ENCODE measurements at regions not wholly inside any gene's neighbourhood (a gene's known extent, or its start where the extent isn't known, plus 50 kb on each side); places are given as distances from the start of the nearest gene placed in this dataset.
A peak's percentile ranks its signal among the peaks of the same experiment; 100 is the strongest.

DNA sequence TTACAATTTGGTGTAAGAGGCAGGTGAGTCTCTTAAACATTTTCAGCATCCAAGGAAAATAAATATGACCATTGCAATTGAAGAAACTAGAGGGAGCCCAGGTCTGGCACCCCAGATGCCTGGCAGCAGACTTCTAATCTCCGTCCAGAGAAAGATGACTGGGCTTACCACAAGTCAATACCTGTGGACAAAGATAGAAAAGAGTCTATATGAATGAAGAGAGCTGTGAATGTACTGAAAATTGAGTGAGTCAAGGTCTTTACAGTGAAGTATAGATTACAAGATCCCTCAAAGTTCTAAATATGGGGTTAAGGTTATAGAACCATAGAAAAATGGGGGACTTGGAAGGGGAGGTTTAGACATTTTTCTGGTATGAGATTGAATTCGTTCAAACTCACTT, 827.4 kb upstream of the NR2F2 start:
- H3K9me3 ChIP-seq, result no peaks in the 10 kb centered on the region
- intact Hi-C loops (cut with DNase I), result no loop called here
- no peaks in the 10 kb centered on the region for H3K4me1 ChIP-seq
- ATAC-seq (no peak), DNase-seq (no peak)
- TF ChIP-seq, protein P1, sequence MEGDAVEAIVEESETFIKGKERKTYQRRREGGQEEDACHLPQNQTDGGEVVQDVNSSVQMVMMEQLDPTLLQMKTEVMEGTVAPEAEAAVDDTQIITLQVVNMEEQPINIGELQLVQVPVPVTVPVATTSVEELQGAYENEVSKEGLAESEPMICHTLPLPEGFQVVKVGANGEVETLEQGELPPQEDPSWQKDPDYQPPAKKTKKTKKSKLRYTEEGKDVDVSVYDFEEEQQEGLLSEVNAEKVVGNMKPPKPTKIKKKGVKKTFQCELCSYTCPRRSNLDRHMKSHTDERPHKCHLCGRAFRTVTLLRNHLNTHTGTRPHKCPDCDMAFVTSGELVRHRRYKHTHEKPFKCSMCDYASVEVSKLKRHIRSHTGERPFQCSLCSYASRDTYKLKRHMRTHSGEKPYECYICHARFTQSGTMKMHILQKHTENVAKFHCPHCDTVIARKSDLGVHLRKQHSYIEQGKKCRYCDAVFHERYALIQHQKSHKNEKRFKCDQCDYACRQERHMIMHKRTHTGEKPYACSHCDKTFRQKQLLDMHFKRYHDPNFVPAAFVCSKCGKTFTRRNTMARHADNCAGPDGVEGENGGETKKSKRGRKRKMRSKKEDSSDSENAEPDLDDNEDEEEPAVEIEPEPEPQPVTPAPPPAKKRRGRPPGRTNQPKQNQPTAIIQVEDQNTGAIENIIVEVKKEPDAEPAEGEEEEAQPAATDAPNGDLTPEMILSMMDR (IDR thresholded peaks at IDR 0.05), result no peak
- H3K27me3 ChIP-seq, result no peaks in the 10 kb centered on the region
- no peak overlapping the region for H3K27ac ChIP-seq
- no peak overlapping the region for H3K4me3 ChIP-seq
- no peaks in the 10 kb centered on the region for H3K36me3 ChIP-seq

DNA sequence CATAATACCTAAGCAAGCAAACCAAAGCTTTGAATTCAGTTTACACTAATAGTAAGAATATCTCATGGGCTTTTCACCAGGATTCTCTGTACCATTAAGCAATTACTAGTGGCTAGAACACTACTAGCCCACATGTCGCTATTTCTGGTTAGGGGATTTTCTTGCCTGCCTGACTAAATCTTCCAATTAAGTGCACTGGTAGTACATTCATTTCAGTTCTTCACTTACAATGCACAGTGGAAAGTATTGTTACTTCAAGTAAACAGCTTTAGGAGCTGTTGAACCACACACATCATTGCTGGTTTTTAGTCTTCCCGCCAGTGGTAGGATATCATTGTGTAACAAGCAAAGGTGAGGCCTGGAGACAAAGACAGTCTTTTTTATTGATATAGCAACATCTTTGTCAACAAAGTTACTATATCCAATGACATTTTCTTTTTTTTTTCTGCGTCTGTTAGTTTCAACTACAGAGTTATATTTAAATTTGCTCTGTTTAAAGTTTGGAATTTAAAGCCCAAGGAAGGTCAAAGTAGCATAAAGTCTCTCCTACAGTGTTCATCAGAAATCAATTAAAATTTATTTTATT, 826.8 kb upstream of the NR2F2 start:
- intact Hi-C loops (cut with DNase I), result no loop called here
- TF ChIP-seq, protein P1 (IDR thresholded peaks at IDR 0.05), result no peak
- Histone ChIP-seq H3K36me3 (no peaks in the 10 kb centered on the region), H3K4me1 (no peaks in the 10 kb centered on the region), H3K27me3 (no peaks in the 10 kb centered on the region), H3K4me3 (no peak overlapping the region), H3K9me3 (no peaks in the 10 kb centered on the region), H3K27ac (no peak overlapping the region)
- no peak for DNase-seq
- no peak for ATAC-seq

DNA sequence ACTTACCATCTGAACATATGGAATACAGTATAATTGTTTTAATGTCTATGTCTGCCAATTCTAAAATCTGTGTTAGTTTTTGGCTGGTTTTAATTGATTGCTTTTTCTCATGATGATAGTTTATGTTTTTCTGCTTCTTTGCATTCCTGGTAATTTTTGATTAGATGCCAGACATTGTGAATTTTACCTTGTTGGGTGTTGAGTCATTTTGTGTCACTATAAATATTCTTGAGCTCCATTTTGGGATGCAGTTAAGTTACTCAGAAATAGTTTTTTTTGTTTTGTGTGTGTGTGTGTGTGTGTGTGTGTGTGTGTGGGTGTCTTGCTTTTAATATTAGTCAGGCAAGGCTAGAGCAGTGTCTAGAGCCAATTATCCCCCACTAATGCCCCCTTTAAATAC, 818.8 kb upstream of the NR2F2 start:
- TF ChIP-seq, protein P1 (IDR thresholded peaks at IDR 0.05), result no peak
- H3K27me3 ChIP-seq, result no peaks in the 10 kb centered on the region
- no peaks in the 10 kb centered on the region for H3K9me3 ChIP-seq
- intact Hi-C loops (cut with DNase I), result no loop called here
- H3K27ac ChIP-seq, result no peak overlapping the region
- ATAC-seq (no peak), DNase-seq (no peak)
- H3K36me3 ChIP-seq, result no peaks in the 10 kb centered on the region
- no peak overlapping the region for H3K4me3 ChIP-seq
- no peaks in the 10 kb centered on the region for H3K4me1 ChIP-seq

DNA sequence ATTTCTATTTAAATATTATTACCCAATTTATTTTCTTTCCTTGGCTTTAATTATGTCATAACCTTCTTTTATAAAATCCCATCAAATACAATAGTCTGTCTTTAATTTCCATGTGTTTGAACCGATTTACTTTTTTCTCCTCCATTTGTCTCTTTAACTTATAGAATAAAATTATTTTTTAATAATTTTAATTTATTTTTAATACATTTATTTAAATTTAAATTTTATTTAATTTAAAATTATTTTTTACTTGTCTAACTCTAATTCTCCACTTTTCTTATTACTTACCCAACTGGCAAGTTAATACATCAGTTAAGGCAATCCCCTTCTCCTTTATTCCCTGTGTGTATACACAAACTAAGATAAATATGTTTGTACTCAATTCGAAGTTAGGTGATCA, 817.6 kb upstream of the NR2F2 start:
- H3K4me3 ChIP-seq, result no peak overlapping the region
- TF ChIP-seq, protein P1 (IDR thresholded peaks at IDR 0.05), result no peak
- no peaks in the 10 kb centered on the region for H3K9me3 ChIP-seq
- H3K27me3 ChIP-seq, result no peaks in the 10 kb centered on the region
- no peak overlapping the region for H3K27ac ChIP-seq
- H3K4me1 ChIP-seq, result no peaks in the 10 kb centered on the region
- H3K36me3 ChIP-seq, result no peaks in the 10 kb centered on the region
- ATAC-seq (no peak), DNase-seq (no peak)
- intact Hi-C loops (cut with DNase I), result no loop called here

DNA sequence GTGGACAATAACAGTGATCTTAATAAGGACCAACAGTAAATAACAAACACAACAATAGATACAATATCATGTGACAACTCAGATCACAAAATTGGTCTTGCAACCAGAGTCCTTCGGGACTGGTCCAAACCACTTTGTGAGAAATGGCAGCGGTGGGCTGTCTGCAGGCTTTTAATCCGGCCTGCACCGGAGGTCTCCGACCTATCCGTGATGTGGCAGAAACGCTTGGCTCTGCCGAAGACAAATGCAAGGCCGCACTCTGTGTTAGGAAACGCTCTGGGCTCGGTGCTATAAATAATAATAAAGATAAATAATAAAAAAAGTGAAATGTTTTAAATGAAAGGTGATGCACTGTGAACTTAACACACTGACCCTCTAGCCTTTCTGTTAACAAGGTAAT, 810.6 kb upstream of the NR2F2 start:
- intact Hi-C loops (cut with DNase I), result no loop called here
- Histone ChIP-seq H3K36me3 (no peaks in the 10 kb centered on the region), H3K27ac (no peak overlapping the region), H3K27me3 (no peaks in the 10 kb centered on the region), H3K4me3 (no peak overlapping the region), H3K9me3 (no peaks in the 10 kb centered on the region), H3K4me1 (no peaks in the 10 kb centered on the region)
- ATAC-seq, result no peak
- peak in 1 of 4 donors; percentile 60 for DNase-seq
- TF ChIP-seq, protein P1 (IDR thresholded peaks at IDR 0.05), result no peak
